Ectodermal cell (in vitro differentiated cells): ENCODE measurements at regions not wholly inside any gene's neighbourhood (a gene's known extent, or its start where the extent isn't known, plus 50 kb on each side); places are given as distances from the start of the nearest gene placed in this dataset.

Source experiments
- H3K27ac ChIP-seq: 2 replicates; pipeline ENCODE4 v1.7.0; 2013; ENCODE audit warnings: mild to moderate bottlenecking, low read depth, low read length; ENCODE audit not compliant: insufficient read depth, poor library complexity, severe bottlenecking
- H3K27me3 ChIP-seq: 2 replicates; pipeline ENCODE4 v1.7.0; 2013; ENCODE audit warnings: mild to moderate bottlenecking, low read length; ENCODE audit not compliant: insufficient read depth, control insufficient read depth, poor library complexity, severe bottlenecking
- H3K36me3 ChIP-seq: one replicate; pipeline ENCODE4 v1.7.0; 2013; ENCODE audit warnings: low read length; ENCODE audit not compliant: control insufficient read depth, insufficient read depth
- H3K4me1 ChIP-seq: one replicate; pipeline ENCODE4 v1.7.0; 2013; ENCODE audit warnings: low read length; ENCODE audit not compliant: control insufficient read depth, insufficient read depth
- H3K4me3 ChIP-seq: 2 replicates; pipeline ENCODE4 v1.7.0; 2013; ENCODE audit warnings: low read depth, low read length, control low read depth; ENCODE audit not compliant: insufficient read depth
- H3K9me3 ChIP-seq: 2 replicates; pipeline ENCODE4 v1.7.0; 2013; ENCODE audit warnings: mild to moderate bottlenecking, low read length, moderate library complexity; ENCODE audit not compliant: control insufficient read depth
- WGBS, 2 experiments: methylation state at CpG; one replicate each; pipeline ENCODE4 v1.1.7; 2013; ENCODE audit warnings: missing lambda C conversion rate in 2 of 2; 5-methylcytosine and 5-hydroxymethylcytosine counted together

DNA sequence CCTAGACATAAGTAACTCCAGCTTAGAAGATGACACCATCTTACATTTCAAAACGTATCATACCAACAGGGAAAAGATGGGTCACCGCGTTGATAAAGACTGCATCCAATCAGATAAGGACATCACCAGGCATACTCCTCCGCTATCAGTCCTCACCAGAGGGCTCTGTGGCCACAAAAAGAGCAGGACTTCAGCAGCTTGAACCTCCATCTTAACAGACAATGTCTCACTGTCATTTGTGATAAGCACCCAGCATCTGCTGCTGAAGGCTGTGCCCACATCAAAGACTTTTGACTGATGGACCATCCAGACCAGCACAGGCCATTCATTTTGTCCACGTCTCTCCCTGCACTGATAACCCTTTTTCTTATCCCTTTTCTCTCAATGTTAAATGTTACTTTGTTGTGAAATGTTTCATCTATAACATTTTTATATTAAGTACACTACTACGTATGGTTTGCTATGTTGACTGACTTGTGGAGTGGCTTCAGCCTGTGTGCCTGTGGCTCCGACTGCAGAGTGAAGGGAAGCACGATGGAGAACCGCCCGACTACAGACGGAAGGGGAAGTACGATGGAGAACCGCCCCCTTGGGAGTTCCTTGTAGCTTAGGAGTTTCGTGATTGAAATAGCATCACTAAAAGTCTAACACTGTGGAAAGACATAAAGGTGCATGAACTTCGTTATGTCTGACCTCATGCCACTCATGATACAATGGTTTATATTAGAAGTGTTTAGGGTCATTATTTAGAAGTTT, 595.4 kb upstream of the AGA start:
- Histone ChIP-seq H3K9me3 (no peaks in the 10 kb centered on the region), H3K4me3 (no peak overlapping the region), H3K27ac (no peak overlapping the region), H3K27me3 (no peaks in the 10 kb centered on the region), H3K4me1 (no peaks in the 10 kb centered on the region), H3K36me3 (no peaks in the 10 kb centered on the region)
- WGBS, 2 experiments = 96 to 97% methylated on average over 14 to 15 of the region's 15 CpGs

DNA sequence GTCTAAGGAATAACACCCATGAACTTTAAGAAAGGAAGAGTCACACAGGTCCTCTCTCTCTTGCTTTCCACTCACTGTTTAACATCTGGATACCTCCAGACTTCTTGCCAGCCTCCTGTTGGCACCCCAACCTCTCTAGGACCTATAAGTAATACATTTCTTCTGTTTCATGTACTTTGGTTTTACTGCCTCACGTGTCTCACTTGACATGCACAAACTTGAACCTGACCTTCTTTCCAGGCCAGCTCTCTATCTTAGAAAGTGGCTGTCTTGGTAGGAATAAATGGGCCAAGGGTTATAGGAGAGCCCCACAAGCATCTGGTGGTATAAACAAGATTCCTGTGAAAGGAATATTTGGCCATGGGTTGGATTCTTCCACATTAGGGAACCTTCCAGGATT, 614.8 kb upstream of the AGA start:
- H3K36me3 ChIP-seq = no peaks in the 10 kb centered on the region
- no peaks in the 10 kb centered on the region for H3K27me3 ChIP-seq
- no peak overlapping the region for H3K27ac ChIP-seq
- no peaks in the 10 kb centered on the region for H3K9me3 ChIP-seq
- no peaks in the 10 kb centered on the region for H3K4me1 ChIP-seq
- WGBS, 2 experiments = 95 to 100% methylated on average over 1 of the region's 1 CpG
- no peak overlapping the region for H3K4me3 ChIP-seq

- Histone ChIP-seq H3K27me3 (no peaks in the 10 kb centered on the region), H3K4me3 (no peak overlapping the region), H3K27ac (no peak overlapping the region), H3K36me3 (no peaks in the 10 kb centered on the region), H3K4me1 (no peaks in the 10 kb centered on the region), H3K9me3 (no peaks in the 10 kb centered on the region)
- no CpG with 5 or more reads among the region's 1 CpG for WGBS, 2 experiments
These were observed 621.3 kb upstream of the AGA start for GRCh38 chr4:178063568-178063967.

DNA sequence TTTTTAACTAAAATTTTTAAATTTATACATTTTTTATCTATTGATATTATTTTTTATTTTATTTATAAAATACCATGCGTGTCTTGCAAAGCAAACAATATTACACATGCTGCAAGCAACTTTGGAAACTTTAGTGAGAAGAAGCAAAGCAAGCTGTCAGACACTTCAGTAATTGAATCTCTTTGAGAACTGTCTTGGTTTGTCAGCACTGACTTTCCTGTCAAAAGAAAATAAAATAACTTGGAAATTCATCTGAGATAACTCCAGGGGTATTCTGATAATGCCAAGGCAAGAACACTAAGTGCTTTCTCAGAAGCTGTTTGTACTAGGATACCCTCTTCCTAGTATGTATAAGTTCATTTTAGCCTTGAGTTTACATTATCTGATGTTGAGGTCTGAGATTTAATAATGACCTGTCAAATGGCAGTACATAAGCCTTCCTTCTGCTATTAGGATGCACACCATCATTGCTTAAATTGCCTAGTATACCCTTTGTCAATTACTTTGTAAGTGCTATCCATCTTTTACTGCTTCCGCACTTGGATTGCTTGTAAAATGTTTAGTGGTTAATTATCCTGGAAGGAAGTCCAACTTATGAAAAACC, 624.2 kb upstream of the AGA start:
- H3K27me3 ChIP-seq = no peaks in the 10 kb centered on the region
- H3K27ac ChIP-seq = no peak overlapping the region
- no peaks in the 10 kb centered on the region for H3K36me3 ChIP-seq
- 100% methylated on average over 1 to 2 of the region's 2 CpGs for WGBS, 2 experiments
- no peaks in the 10 kb centered on the region for H3K9me3 ChIP-seq
- H3K4me1 ChIP-seq = no peaks in the 10 kb centered on the region
- no peak overlapping the region for H3K4me3 ChIP-seq

GRCh38 chr4:178068136-178068535, 625.9 kb upstream of the AGA start:
- H3K27me3 ChIP-seq = no peaks in the 10 kb centered on the region
- H3K4me3 ChIP-seq = no peak overlapping the region
- no peaks in the 10 kb centered on the region for H3K9me3 ChIP-seq
- 81 to 88% methylated on average over 4 of the region's 4 CpGs for WGBS, 2 experiments
- no peaks in the 10 kb centered on the region for H3K4me1 ChIP-seq
- H3K27ac ChIP-seq = no peak overlapping the region
- no peaks in the 10 kb centered on the region for H3K36me3 ChIP-seq

DNA sequence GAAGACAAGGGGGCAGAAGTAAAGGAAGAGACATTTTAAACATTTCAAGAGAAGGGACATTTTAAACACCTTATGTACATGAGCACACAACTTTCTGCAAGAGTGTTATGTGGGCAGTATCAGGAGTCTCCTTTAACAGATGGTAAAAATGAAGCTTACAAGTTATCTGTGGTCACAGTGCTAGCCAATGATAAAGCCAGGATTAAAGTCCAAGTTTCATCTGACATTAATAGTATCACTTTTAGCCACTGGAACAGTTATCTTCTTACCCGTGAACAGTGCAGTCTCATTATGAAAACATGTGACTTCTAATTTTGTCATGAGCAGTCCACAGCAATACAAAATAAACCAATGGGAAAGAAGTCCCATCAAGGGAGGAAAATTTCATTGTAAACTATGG, 627.9 kb upstream of the AGA start:
- WGBS, 2 experiments = 94 to 100% methylated on average over 1 of the region's 1 CpG
- H3K36me3 ChIP-seq = no peaks in the 10 kb centered on the region
- H3K9me3 ChIP-seq = no peaks in the 10 kb centered on the region
- H3K27ac ChIP-seq = no peak overlapping the region
- H3K4me3 ChIP-seq = no peak overlapping the region
- H3K4me1 ChIP-seq = no peaks in the 10 kb centered on the region
- H3K27me3 ChIP-seq = no peaks in the 10 kb centered on the region

DNA sequence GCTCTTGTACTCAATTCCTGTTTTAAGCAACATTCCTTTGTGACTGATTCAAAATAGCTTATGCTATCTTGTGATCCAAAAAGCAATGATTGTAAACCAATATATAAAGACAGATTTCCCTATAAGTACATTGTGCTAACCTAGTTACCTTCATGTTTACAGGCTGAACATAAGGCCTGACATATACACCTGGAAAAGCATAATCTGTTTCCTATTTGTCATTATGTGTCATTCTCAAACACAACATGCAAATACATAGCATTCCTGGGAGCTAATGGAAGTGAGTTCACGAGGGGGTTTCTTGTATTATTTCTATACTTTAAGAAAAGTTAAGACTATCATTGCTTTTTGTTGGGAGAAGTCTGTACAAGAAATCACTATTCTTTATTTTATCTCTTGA, 638.1 kb upstream of the AGA start:
- WGBS, 2 experiments = no CpG with 5 or more reads among the region's 1 CpG
- Histone ChIP-seq H3K27ac (no peak overlapping the region), H3K9me3 (no peaks in the 10 kb centered on the region), H3K4me3 (no peak overlapping the region), H3K4me1 (no peaks in the 10 kb centered on the region), H3K36me3 (no peaks in the 10 kb centered on the region), H3K27me3 (no peaks in the 10 kb centered on the region)

DNA sequence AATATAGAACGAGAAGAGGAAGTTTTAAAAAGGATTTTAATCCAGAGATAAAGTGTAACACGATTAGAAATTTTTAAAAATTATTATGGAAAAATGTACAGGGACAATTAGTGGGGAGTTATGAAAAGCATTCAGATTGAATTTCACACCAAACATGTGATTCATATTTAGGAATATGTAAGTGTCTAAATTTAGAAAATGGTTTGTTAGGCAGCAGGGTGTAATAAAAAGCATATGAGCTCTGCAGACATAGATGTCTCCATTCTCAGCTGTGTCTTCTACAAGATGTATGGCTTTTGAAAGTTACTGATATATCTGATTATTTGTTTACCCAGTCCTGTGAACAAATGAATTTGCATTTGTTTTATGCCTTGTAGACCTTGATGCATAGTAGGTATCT, 638.9 kb upstream of the AGA start:
- Histone ChIP-seq H3K9me3 (no peaks in the 10 kb centered on the region), H3K4me1 (no peaks in the 10 kb centered on the region), H3K27me3 (no peaks in the 10 kb centered on the region), H3K36me3 (no peaks in the 10 kb centered on the region), H3K27ac (no peak overlapping the region), H3K4me3 (no peak overlapping the region)
- 96 to 97% methylated on average over 2 of the region's 2 CpGs for WGBS, 2 experiments

- Histone ChIP-seq H3K4me3 (no peak overlapping the region), H3K4me1 (no peaks in the 10 kb centered on the region), H3K9me3 (no peaks in the 10 kb centered on the region), H3K27me3 (no peaks in the 10 kb centered on the region), H3K36me3 (no peaks in the 10 kb centered on the region), H3K27ac (no peak overlapping the region)
- 88 to 93% methylated on average over 3 of the region's 3 CpGs for WGBS, 2 experiments
These were observed 639.7 kb upstream of the AGA start for GRCh38 chr4:178081896-178082295.

GRCh38 chr4:178082906-178083305, 640.7 kb upstream of the AGA start:
- Histone ChIP-seq H3K27ac (no peak overlapping the region), H3K36me3 (no peaks in the 10 kb centered on the region), H3K4me1 (no peaks in the 10 kb centered on the region), H3K4me3 (no peak overlapping the region), H3K27me3 (no peaks in the 10 kb centered on the region), H3K9me3 (no peaks in the 10 kb centered on the region)
- WGBS, 2 experiments = 90 to 100% methylated on average over 1 of the region's 1 CpG
